ENCODE measurements at regions not wholly inside any gene's neighbourhood (a gene's known extent, or its start where the extent isn't known, plus 50 kb on each side); places are given as distances from the start of the nearest gene placed in this dataset.

GRCh38 chrX:122187069-122187713, 996.9 kb upstream of the GRIA3 start:
- Histone ChIP-seq H3K4me1 (ENCODE audit: control insufficient read depth, insufficient read depth, low read length) (no peaks in the 10 kb centered on the region), H3K36me3 (ENCODE audit: control insufficient read depth, insufficient read depth, low read length) (no peaks in the 10 kb centered on the region), H3K4me3 (ENCODE audit: low read depth in 2 of 2, low read length in 2 of 2) (no peak overlapping the region), H3K27me3 (ENCODE audit: control insufficient read depth, insufficient read depth, low read length) (no peaks in the 10 kb centered on the region), H3K27ac (ENCODE audit: low read length) (no peak overlapping the region), H3K9me3 (ENCODE audit: control insufficient read depth, insufficient read depth, low read depth, low read length) (no peaks in the 10 kb centered on the region)
- ChIA-PET POLR2A (no interaction called here), CTCF (no interaction called here)
- DNase-seq (ENCODE audit: low read depth, low spot score), result no peak
- in situ Hi-C loops (cut with HindIII; ENCODE audit: low pct_unique_long_range_greater_than_20kb, low sequenced_read_pairs), result no loop called here
- TF ChIP-seq TCF7L2 (IDR thresholded peaks at IDR 0.05; ENCODE audit: low read depth, low read length) (no peak), CTCF (IDR thresholded peaks at IDR 0.05) (no peak), REST (IDR thresholded peaks at IDR 0.05; ENCODE audit: insufficient read depth in 1 of 2, low read depth in 2 of 2, low read length in 1 of 2) (no peak), POLR2AphosphoS5 (IDR thresholded peaks at IDR 0.05; ENCODE audit: low read depth, low read length) (no peak), SIN3A (IDR thresholded peaks at IDR 0.05; ENCODE audit: borderline replicate concordance, insufficient read depth, low read depth, low read length) (no peak)
- no peak for ATAC-seq
- intact Hi-C loops (cut with micrococcal nuclease; ENCODE audit: unreplicated experiment), result no loop called here
- no TSS peak for BruUV-seq (replicated peaks)

GRCh38 chrX:122188751-122189150, 995.3 kb upstream of the GRIA3 start:
- Histone ChIP-seq H3K4me3 (ENCODE audit: low read depth in 2 of 2, low read length in 2 of 2) (no peak overlapping the region), H3K27me3 (ENCODE audit: control insufficient read depth, insufficient read depth, low read length) (no peaks in the 10 kb centered on the region), H3K9me3 (ENCODE audit: control insufficient read depth, insufficient read depth, low read depth, low read length) (no peaks in the 10 kb centered on the region), H3K27ac (ENCODE audit: low read length) (no peak overlapping the region), H3K36me3 (ENCODE audit: control insufficient read depth, insufficient read depth, low read length) (no peaks in the 10 kb centered on the region), H3K4me1 (ENCODE audit: control insufficient read depth, insufficient read depth, low read length) (no peaks in the 10 kb centered on the region)
- no peak for TF ChIP-seq REST (IDR thresholded peaks at IDR 0.05; ENCODE audit: insufficient read depth in 1 of 2, low read depth in 2 of 2, low read length in 1 of 2)
- TF ChIP-seq POLR2AphosphoS5 (IDR thresholded peaks at IDR 0.05; ENCODE audit: low read depth, low read length), result no peak
- no peak for TF ChIP-seq TCF7L2 (IDR thresholded peaks at IDR 0.05; ENCODE audit: low read depth, low read length)
- ChIA-PET CTCF (no interaction called here), POLR2A (no interaction called here)
- no TSS peak for BruUV-seq (replicated peaks)
- no peak for ATAC-seq
- intact Hi-C loops (cut with micrococcal nuclease; ENCODE audit: unreplicated experiment) (no loop called here), in situ Hi-C loops (cut with HindIII; ENCODE audit: low pct_unique_long_range_greater_than_20kb, low sequenced_read_pairs) (no loop called here)
- DNase-seq (ENCODE audit: low read depth, low spot score), result no peak

Data from Panc1 (cell line).